Muscle layer of duodenum (tissue), 2 donors: ENCODE measurements at regions not wholly inside any gene's neighbourhood (a gene's known extent, or its start where the extent isn't known, plus 50 kb on each side); places are given as distances from the start of the nearest gene placed in this dataset.

Experiments used
- H3K27ac ChIP-seq: one replicate; pipeline ENCODE4 v1.7.0; 2013; ENCODE audit warnings: mild to moderate bottlenecking, low read length
- H3K27me3 ChIP-seq: one replicate; pipeline ENCODE4 v1.7.0; 2013; ENCODE audit warnings: low read depth, mild to moderate bottlenecking, control low read depth, low read length
- H3K36me3 ChIP-seq, 2 donors: one replicate each; pipeline ENCODE4 v1.7.0; 2013; ENCODE audit warnings: low read length in 2 of 2, control low read depth in 1 of 2, mild to moderate bottlenecking in 1 of 2; ENCODE audit not compliant: insufficient read depth in 2 of 2, control insufficient read depth in 1 of 2
- H3K4me1 ChIP-seq, 2 donors: one replicate each; pipeline ENCODE4 v1.7.0; 2013; ENCODE audit warnings: low read length in 2 of 2, mild to moderate bottlenecking in 2 of 2, control low read depth in 1 of 2, moderate library complexity in 1 of 2; ENCODE audit not compliant: insufficient read depth in 2 of 2, control insufficient read depth in 1 of 2
- H3K4me3 ChIP-seq, 2 donors: one replicate each; pipeline ENCODE4 v1.7.0; 2013; ENCODE audit warnings: low read length in 2 of 2, low read depth in 1 of 2, mild to moderate bottlenecking in 1 of 2
- H3K9me3 ChIP-seq, 2 donors: one replicate each; pipeline ENCODE4 v1.7.0; 2013; ENCODE audit warnings: low read length in 2 of 2, control low read depth in 1 of 2, mild to moderate bottlenecking in 1 of 2; ENCODE audit not compliant: control insufficient read depth in 1 of 2
- donor health status: healthy.

GRCh38 chr1:238485057-238485911 lies 594.6 kb upstream of the ZP4 start:
- Histone ChIP-seq H3K36me3 (no peaks in the 10 kb centered on the region), H3K4me3 (no peak overlapping the region), H3K27me3 (no peaks in the 10 kb centered on the region), H3K27ac (no peak overlapping the region), H3K4me1 (no peaks in the 10 kb centered on the region), H3K9me3 (no peaks in the 10 kb centered on the region)

- no peak overlapping the region for H3K4me3 ChIP-seq
- no peaks in the 10 kb centered on the region for H3K4me1 ChIP-seq
- H3K27me3 ChIP-seq: no peaks in the 10 kb centered on the region
- H3K36me3 ChIP-seq: no peaks in the 10 kb centered on the region
- H3K9me3 ChIP-seq: no peaks in the 10 kb centered on the region
- no peak overlapping the region for H3K27ac ChIP-seq
Observed at GRCh38 chr1:238484121-238484520, 593.4 kb upstream of the ZP4 start.

GRCh38 chr1:238476841-238477240 lies 586.1 kb upstream of the ZP4 start:
- no peak overlapping the region for H3K27ac ChIP-seq
- H3K4me1 ChIP-seq: no peaks in the 10 kb centered on the region
- no peaks in the 10 kb centered on the region for H3K9me3 ChIP-seq
- no peaks in the 10 kb centered on the region for H3K27me3 ChIP-seq
- H3K4me3 ChIP-seq: no peak overlapping the region
- no peaks in the 10 kb centered on the region for H3K36me3 ChIP-seq

- H3K9me3 ChIP-seq: no peaks in the 10 kb centered on the region
Observed at GRCh38 chr1:238475712-238476111, 585.0 kb upstream of the ZP4 start.

GRCh38 chr1:238474263-238474662 lies 583.5 kb upstream of the ZP4 start:
- Histone ChIP-seq H3K36me3 (no peaks in the 10 kb centered on the region), H3K9me3 (no peaks in the 10 kb centered on the region), H3K27me3 (no peaks in the 10 kb centered on the region), H3K27ac (no peak overlapping the region), H3K4me3 (no peak overlapping the region), H3K4me1 (no peaks in the 10 kb centered on the region)

More at GRCh38 chr1:238475712-238476111, 585.0 kb upstream of the ZP4 start:
- Histone ChIP-seq H3K4me3 (no peak overlapping the region), H3K27me3 (no peaks in the 10 kb centered on the region), H3K4me1 (no peaks in the 10 kb centered on the region), H3K27ac (no peak overlapping the region), H3K36me3 (no peaks in the 10 kb centered on the region)

- Histone ChIP-seq H3K4me1 (no peaks in the 10 kb centered on the region), H3K27me3 (no peaks in the 10 kb centered on the region), H3K9me3 (no peaks in the 10 kb centered on the region), H3K27ac (peak overlapping the region; percentile 13), H3K4me3 (peak overlapping the region; percentile 49 to 52), H3K36me3 (no peaks in the 10 kb centered on the region)
Observed at GRCh38 chr1:238469146-238469631, 578.5 kb upstream of the ZP4 start.

GRCh38 chr1:238468068-238468467 lies 577.3 kb upstream of the ZP4 start:
- Histone ChIP-seq H3K27me3 (no peaks in the 10 kb centered on the region), H3K4me3 (no peak overlapping the region), H3K36me3 (no peaks in the 10 kb centered on the region), H3K9me3 (no peaks in the 10 kb centered on the region), H3K4me1 (no peaks in the 10 kb centered on the region), H3K27ac (no peak overlapping the region)

GRCh38 chr1:238466459-238466858 lies 575.7 kb upstream of the ZP4 start:
- no peak overlapping the region for H3K27ac ChIP-seq

GRCh38 chr1:238465449-238465848 lies 574.7 kb upstream of the ZP4 start:
- no peak overlapping the region for H3K27ac ChIP-seq
- H3K27me3 ChIP-seq: no peaks in the 10 kb centered on the region
- no peaks in the 10 kb centered on the region for H3K4me1 ChIP-seq
- no peaks in the 10 kb centered on the region for H3K9me3 ChIP-seq
- no peaks in the 10 kb centered on the region for H3K36me3 ChIP-seq
- no peak overlapping the region for H3K4me3 ChIP-seq

More at GRCh38 chr1:238466459-238466858, 575.7 kb upstream of the ZP4 start:
- Histone ChIP-seq H3K9me3 (no peaks in the 10 kb centered on the region), H3K4me3 (no peak overlapping the region), H3K36me3 (no peaks in the 10 kb centered on the region), H3K27me3 (no peaks in the 10 kb centered on the region), H3K4me1 (no peaks in the 10 kb centered on the region)

GRCh38 chr1:238458899-238459298 lies 568.2 kb upstream of the ZP4 start:
- Histone ChIP-seq H3K9me3 (no peaks in the 10 kb centered on the region), H3K4me3 (no peak overlapping the region), H3K36me3 (no peaks in the 10 kb centered on the region), H3K4me1 (no peaks in the 10 kb centered on the region), H3K27ac (no peak overlapping the region), H3K27me3 (no peaks in the 10 kb centered on the region)

GRCh38 chr1:238457610-238458009 lies 566.9 kb upstream of the ZP4 start:
- Histone ChIP-seq H3K27me3 (no peaks in the 10 kb centered on the region), H3K4me1 (no peaks in the 10 kb centered on the region), H3K4me3 (no peak overlapping the region), H3K9me3 (no peaks in the 10 kb centered on the region), H3K36me3 (no peaks in the 10 kb centered on the region), H3K27ac (no peak overlapping the region)
